MCF 10A (cell line): ENCODE measurements at regions not wholly inside any gene's neighbourhood (a gene's known extent, or its start where the extent isn't known, plus 50 kb on each side); places are given as distances from the start of the nearest gene placed in this dataset.

Experiments used
- BruUV-seq: library from RNA; stranded (reverse); fragments of 400-500 nt; replicated peaks from 2 replicates; lab custom pipeline; 2021; lab: Mats Ljungman, UMichigan
- CTCF ChIA-PET: fragments of 300-600 bp; sonication (Branson Sonifier 250); formaldehyde crosslinking; extraction: SDS; loops from one replicate; lab custom pipeline; 2021; ENCODE audit warnings: antibody characterized with exemption, inconsistent platforms; lab: Yijun Ruan, JAX
- POLR2A ChIA-PET: fragments of 300-600, 350-650 bp; sonication (Branson Sonifier 250); formaldehyde crosslinking; extraction: SDS; loops from one replicate; lab custom pipeline; 2020; ENCODE audit warnings: antibody characterized with exemption, inconsistent platforms; lab: Yijun Ruan, JAX
- DNase-seq: peaks from one replicate; pipeline ENCODE4 v3.0.0-alpha.2; 2018; ENCODE audit not compliant: unreplicated experiment
- H3K27ac Mint-ChIP-seq: one replicate; pipeline ENCODE4 v1.8.0; 2022; ENCODE audit warnings: mild to moderate bottlenecking, low read depth, mixed read lengths; ENCODE audit not compliant: unreplicated experiment
- H3K27me3 Mint-ChIP-seq: one replicate; pipeline ENCODE4 v1.8.0; 2022; ENCODE audit warnings: mixed read lengths; ENCODE audit not compliant: insufficient read depth, unreplicated experiment
- H3K36me3 Mint-ChIP-seq: one replicate; pipeline ENCODE4 v1.8.0; 2022; ENCODE audit warnings: mild to moderate bottlenecking, moderate library complexity, mixed read lengths; ENCODE audit not compliant: insufficient read depth, unreplicated experiment
- H3K4me1 Mint-ChIP-seq: one replicate; pipeline ENCODE4 v1.8.0; 2022; ENCODE audit warnings: mixed read lengths; ENCODE audit not compliant: insufficient read depth, unreplicated experiment
- H3K4me3 Mint-ChIP-seq: one replicate; pipeline ENCODE4 v1.8.0; 2022; ENCODE audit warnings: mild to moderate bottlenecking, moderate library complexity, mixed read lengths; ENCODE audit not compliant: unreplicated experiment
- H3K9me3 Mint-ChIP-seq: one replicate; pipeline ENCODE4 v1.8.0; 2022; ENCODE audit warnings: mixed read lengths; ENCODE audit not compliant: unreplicated experiment
- intact Hi-C: fragments of 100-400 bp; cut with micrococcal nuclease; formaldehyde crosslinking; loops from 2 replicates; pipeline ENCODE4 v1.14.1; 2022
- TF ChIP-seq, protein P1 (sequence below): fragments of 200-600 bp; IDR thresholded peaks from one replicate; pipeline ENCODE4 v1.8.0; 2022; ENCODE audit warnings: antibody characterized with exemption, mild to moderate bottlenecking; ENCODE audit not compliant: unreplicated experiment

DNA sequence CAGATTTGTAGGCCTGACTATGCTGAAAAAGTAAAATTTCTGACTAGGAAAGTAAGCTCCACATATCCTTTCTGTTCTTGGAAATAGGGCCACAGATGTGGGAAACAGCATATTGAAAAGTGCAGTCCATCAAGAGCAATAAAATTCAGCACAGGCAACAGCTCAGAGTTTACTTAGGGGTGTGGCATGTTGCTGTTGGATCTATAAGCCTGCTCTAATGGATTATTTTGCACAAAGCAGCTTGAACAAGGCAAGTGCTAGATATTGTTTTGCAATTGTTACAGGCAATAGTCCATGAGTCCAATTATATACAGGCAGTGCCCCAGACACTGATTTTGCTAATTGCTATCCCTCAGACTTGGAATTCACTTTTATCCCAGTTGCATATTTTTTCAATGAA, 289.8 kb upstream of the SNX7 start:
- Mint-ChIP-seq H3K27me3 (no peaks in the 10 kb centered on the region), H3K9me3 (no peaks in the 10 kb centered on the region), H3K4me1 (peaks cover 4% of the 10 kb centered on the region), H3K4me3 (no peak overlapping the region), H3K27ac (no peak overlapping the region), H3K36me3 (no peaks in the 10 kb centered on the region)
- no peak for DNase-seq
- intact Hi-C loops: no loop called here
- ChIA-PET CTCF (no interaction called here), POLR2A (no interaction called here)
- BruUV-seq: no TSS peak
- TF ChIP-seq, protein P1, sequence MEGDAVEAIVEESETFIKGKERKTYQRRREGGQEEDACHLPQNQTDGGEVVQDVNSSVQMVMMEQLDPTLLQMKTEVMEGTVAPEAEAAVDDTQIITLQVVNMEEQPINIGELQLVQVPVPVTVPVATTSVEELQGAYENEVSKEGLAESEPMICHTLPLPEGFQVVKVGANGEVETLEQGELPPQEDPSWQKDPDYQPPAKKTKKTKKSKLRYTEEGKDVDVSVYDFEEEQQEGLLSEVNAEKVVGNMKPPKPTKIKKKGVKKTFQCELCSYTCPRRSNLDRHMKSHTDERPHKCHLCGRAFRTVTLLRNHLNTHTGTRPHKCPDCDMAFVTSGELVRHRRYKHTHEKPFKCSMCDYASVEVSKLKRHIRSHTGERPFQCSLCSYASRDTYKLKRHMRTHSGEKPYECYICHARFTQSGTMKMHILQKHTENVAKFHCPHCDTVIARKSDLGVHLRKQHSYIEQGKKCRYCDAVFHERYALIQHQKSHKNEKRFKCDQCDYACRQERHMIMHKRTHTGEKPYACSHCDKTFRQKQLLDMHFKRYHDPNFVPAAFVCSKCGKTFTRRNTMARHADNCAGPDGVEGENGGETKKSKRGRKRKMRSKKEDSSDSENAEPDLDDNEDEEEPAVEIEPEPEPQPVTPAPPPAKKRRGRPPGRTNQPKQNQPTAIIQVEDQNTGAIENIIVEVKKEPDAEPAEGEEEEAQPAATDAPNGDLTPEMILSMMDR: no peak

DNA sequence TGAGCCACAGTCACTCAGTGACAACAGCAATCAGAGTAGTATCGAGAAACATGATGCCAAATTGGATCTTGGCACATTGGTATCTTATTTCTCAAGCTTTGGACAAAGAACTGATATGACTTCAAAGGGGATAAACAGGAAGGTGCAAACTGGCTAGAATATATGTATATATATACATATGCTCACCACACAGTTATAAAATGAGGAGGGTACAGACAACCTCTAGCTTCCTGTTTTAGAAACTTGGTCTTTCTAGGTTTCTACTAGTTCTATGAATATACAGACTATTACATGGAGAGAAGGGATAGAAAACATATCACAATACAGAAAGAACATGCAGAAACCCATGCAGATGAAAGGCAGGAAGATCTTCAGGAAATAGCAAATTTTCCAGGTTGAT, 292.1 kb upstream of the SNX7 start:
- Mint-ChIP-seq H3K4me3 (no peak overlapping the region), H3K4me1 (peaks cover 4% of the 10 kb centered on the region), H3K9me3 (no peaks in the 10 kb centered on the region), H3K36me3 (no peaks in the 10 kb centered on the region), H3K27me3 (no peaks in the 10 kb centered on the region), H3K27ac (no peak overlapping the region)
- TF ChIP-seq, protein P1: no peak
- intact Hi-C loops: no loop called here
- BruUV-seq: no TSS peak
- ChIA-PET CTCF (interaction anchor here (0.7 kb wide), 1 partner anchor 18 kb away, joined by 3 read pairs; no protein-coding TSS in a partner anchor), POLR2A (interaction anchor here (0.6 kb wide), 1 partner anchor 69 kb away, joined by 3 read pairs; no protein-coding TSS in a partner anchor)
- no peak for DNase-seq

DNA sequence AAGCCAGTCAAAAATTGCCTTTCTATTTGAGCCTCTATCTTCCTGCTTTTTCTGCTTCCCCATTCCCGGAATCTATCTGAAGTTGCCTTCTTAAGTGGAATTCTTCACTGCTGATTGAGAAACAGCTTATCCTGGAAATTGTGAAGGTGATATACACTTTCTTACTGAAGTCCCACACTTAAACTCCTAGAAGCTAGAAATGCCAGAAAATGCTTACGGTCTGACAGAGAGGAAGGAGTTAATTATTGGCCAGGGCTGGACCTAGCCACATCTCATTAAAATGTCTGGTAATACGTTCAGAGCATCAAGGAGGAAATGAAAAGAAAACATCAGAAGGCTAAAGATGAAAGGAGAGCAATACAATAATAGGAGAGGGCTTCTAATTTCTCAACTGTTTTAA, 292.5 kb upstream of the SNX7 start:
- TF ChIP-seq, protein P1: no peak
- Mint-ChIP-seq H3K9me3 (no peaks in the 10 kb centered on the region), H3K36me3 (no peaks in the 10 kb centered on the region), H3K27me3 (no peaks in the 10 kb centered on the region), H3K27ac (no peak overlapping the region), H3K4me3 (no peak overlapping the region), H3K4me1 (peaks cover 4% of the 10 kb centered on the region)
- ChIA-PET POLR2A (no interaction called here), CTCF (interaction anchor here (0.7 to 1.2 kb wide), 2 partner anchors 19 to 99 kb away, joined by 3 to 5 read pairs; no protein-coding TSS in a partner anchor)
- no peak for DNase-seq
- BruUV-seq: no TSS peak
- intact Hi-C loops: no loop called here

DNA sequence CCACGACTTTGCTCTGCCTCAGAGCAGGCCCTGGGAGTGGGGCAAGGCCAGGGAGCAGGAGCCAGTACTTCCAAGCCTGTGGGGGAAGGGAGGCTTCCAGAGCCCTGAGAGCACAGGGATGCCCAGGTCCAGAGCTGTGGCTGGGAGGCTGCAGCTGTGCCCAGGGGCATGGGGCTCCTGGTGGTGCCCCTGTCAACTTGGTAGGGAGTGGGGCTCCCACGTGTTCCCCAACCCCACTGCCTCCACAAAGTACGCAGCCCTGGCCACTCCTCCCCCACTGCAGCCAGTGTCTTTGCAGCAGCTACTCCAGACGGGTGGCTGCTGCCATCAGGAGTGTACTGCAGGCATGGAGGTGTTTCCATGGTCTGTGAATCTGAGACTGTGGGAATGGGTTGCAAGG, 294.1 kb upstream of the SNX7 start:
- ChIA-PET CTCF (no interaction called here), POLR2A (interaction anchor here (0.9 kb wide), 1 partner anchor 12 kb away, joined by 3 read pairs; no protein-coding TSS in a partner anchor)
- H3K9me3 Mint-ChIP-seq: peaks cover 6% of the 10 kb centered on the region
- H3K27ac Mint-ChIP-seq: no peak overlapping the region
- TF ChIP-seq, protein P1: no peak
- H3K4me1 Mint-ChIP-seq: peaks cover 4% of the 10 kb centered on the region
- no peak for DNase-seq
- no peak overlapping the region for H3K4me3 Mint-ChIP-seq
- no peaks in the 10 kb centered on the region for H3K27me3 Mint-ChIP-seq
- no TSS peak for BruUV-seq
- intact Hi-C loops: no loop called here
- no peaks in the 10 kb centered on the region for H3K36me3 Mint-ChIP-seq
